ENCODE measurements at regions not wholly inside any gene's neighbourhood (a gene's known extent, or its start where the extent isn't known, plus 50 kb on each side); places are given as distances from the start of the nearest gene placed in this dataset.

DNA sequence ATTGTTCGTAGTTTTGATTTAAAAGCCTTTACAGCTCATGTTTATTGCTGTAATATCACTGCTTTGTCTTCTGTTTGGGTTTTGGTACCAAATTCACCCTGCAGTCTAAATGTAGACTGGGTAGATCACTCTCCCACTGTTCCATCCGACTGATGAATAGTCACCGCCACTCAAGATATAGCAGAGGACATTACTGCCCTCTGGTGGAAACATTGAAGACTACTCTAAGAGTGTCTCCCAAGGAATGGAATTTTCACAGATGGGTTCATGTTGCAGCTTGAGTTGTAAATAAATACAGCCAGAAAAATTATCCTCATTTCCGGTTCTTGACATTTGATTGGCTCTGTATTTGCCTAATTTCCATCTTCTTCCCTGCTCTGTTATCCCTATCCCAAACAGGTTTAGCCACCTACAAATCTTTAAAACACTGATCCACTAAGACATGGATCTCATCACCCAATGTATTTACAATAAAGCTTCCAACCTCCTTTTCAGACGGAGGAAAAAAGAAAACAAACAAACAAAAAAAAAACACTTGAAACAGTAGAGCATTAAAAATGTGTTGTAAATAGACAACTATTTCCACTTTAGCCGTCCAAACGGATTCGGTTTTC is 198.3 kb upstream of the CPNE8 start:
- intact Hi-C loops (cut with DNase I; ENCODE audit: low total_unique reads) = no loop called here
- Histone ChIP-seq H3K4me1 (no peaks in the 10 kb centered on the region), H3K4me3 (no peak overlapping the region), H3K27ac (no peak overlapping the region), H3K9me3 (no peaks in the 10 kb centered on the region), H3K36me3 (ENCODE audit: low read depth, missing control alignments) (no peaks in the 10 kb centered on the region), H3K27me3 (no peaks in the 10 kb centered on the region)
- no peak for TF ChIP-seq POLR2A (IDR thresholded peaks at IDR 0.05)
- peak; percentile 50 to 80 (median 77) for TF ChIP-seq CTCF (IDR thresholded peaks at IDR 0.05)
- 30 to 34% methylated on average over 8 of the region's 8 CpGs for WGBS, 2 donors
- peak; percentile 19 for DNase-seq

GRCh38 chr12:39102474-39103209 is 197.3 kb upstream of the CPNE8 start:
- no peaks in the 10 kb centered on the region for H3K4me1 ChIP-seq
- H3K36me3 ChIP-seq (ENCODE audit: low read depth, missing control alignments) = no peaks in the 10 kb centered on the region
- no peaks in the 10 kb centered on the region for H3K27me3 ChIP-seq
- no peak for TF ChIP-seq POLR2A (IDR thresholded peaks at IDR 0.05)
- no peak for TF ChIP-seq CTCF (IDR thresholded peaks at IDR 0.05)
- intact Hi-C loops (cut with DNase I; ENCODE audit: low total_unique reads) = no loop called here
- no peaks in the 10 kb centered on the region for H3K9me3 ChIP-seq
- no peak overlapping the region for H3K27ac ChIP-seq
- WGBS, 2 donors = 86 to 88% methylated on average over 3 of the region's 3 CpGs
- H3K4me3 ChIP-seq = no peak overlapping the region
- no peak for DNase-seq

DNA sequence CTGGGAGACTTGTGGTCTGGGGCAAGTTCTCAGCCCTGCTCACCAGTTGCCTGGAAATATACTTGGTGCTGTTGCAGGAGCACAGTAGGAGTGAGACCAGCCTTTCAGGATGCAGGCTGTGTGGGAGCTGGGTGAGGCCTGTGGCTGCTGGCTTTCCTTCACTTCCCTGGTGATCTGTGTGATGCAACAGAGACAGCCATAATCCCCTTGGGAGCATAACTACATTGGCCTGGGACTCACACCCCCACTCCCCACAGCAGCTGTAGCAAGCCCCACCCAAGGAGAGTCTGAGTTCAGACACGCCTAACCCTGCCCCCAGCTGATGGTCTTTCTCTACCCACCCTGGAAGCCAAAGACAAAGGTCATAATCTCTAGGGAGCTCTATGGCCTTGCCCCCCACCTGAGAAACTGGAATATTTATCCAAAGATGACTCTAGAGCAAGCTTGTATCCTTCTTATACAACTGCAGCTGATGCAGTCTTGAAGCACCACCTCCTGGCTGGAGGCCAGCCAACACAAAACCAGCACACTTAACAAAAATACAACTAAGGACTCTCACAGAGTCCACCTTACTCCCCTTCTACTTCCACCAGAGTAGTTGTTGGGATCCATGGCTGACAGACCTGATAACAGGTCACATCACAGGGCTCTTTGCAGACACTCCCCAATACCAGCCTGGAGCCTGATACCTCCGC is 190.4 kb upstream of the CPNE8 start:
- Histone ChIP-seq H3K4me1 (no peaks in the 10 kb centered on the region), H3K9me3 (no peaks in the 10 kb centered on the region), H3K27me3 (no peaks in the 10 kb centered on the region), H3K4me3 (no peak overlapping the region), H3K36me3 (ENCODE audit: low read depth, missing control alignments) (no peaks in the 10 kb centered on the region), H3K27ac (no peak overlapping the region)
- TF ChIP-seq POLR2A (IDR thresholded peaks at IDR 0.05) = no peak
- no peak for TF ChIP-seq CTCF (IDR thresholded peaks at IDR 0.05)
- intact Hi-C loops (cut with DNase I; ENCODE audit: low total_unique reads) = no loop called here
- DNase-seq = no peak
- WGBS, 2 donors = 96 to 98% methylated on average over 2 of the region's 2 CpGs

DNA sequence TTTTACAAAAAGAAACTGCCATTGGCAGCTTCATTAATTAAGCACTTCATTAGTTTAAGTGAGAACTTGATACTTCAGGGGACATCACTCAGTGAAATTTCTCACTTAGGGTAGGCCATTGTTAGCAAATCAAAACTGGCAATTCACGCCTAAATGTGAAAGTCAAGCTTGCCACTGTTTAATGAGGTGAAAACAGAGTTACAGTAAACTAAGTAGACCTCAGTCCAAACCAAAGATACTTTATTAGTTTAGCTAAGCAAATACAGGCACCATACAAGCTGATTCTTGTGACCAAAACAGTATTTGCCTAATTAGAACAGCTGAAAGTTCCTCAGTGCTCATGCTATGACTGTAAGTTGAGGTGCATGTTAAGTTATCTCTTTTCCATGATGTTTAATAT is 176.5 kb upstream of the CPNE8 start:
- H3K4me1 ChIP-seq = no peaks in the 10 kb centered on the region
- no peak for DNase-seq
- no peak overlapping the region for H3K27ac ChIP-seq
- 79 to 91% methylated on average over 1 of the region's 1 CpG for WGBS, 2 donors
- H3K9me3 ChIP-seq = no peaks in the 10 kb centered on the region
- H3K4me3 ChIP-seq = no peak overlapping the region
- no peaks in the 10 kb centered on the region for H3K36me3 ChIP-seq (ENCODE audit: low read depth, missing control alignments)
- H3K27me3 ChIP-seq = no peaks in the 10 kb centered on the region
- TF ChIP-seq POLR2A (IDR thresholded peaks at IDR 0.05) (no peak), CTCF (IDR thresholded peaks at IDR 0.05) (no peak)
- intact Hi-C loops (cut with DNase I; ENCODE audit: low total_unique reads) = no loop called here

Data from testis (tissue), 2 donors.